ENCODE measurements at regions not wholly inside any gene's neighbourhood (a gene's known extent, or its start where the extent isn't known, plus 50 kb on each side); places are given as distances from the start of the nearest gene placed in this dataset.

GRCh38 chr9:117887941-117888340 lies 183.7 kb downstream of the TLR4 start:
- WGBS, 2 experiments (ENCODE audit: insufficient coverage in 2 of 2) = 63 to 100% methylated on average over 1 to 2 of the region's 3 CpGs
- Histone ChIP-seq H3K27ac (ENCODE audit: low read depth, low read length, severe bottlenecking) (no peak overlapping the region), H3K9me3 (ENCODE audit: control insufficient read depth, low read length) (no peaks in the 10 kb centered on the region), H3K36me3 (ENCODE audit: control insufficient read depth, insufficient read depth, low read length) (no peaks in the 10 kb centered on the region), H3K4me1 (ENCODE audit: control insufficient read depth, insufficient read depth, low read length, poor library complexity, severe bottlenecking) (no peaks in the 10 kb centered on the region), H3K4me3 (ENCODE audit: extremely low read depth, insufficient read depth, low read length, poor library complexity, severe bottlenecking) (no peak overlapping the region)

GRCh38 chr9:117903453-117903852 lies 199.2 kb downstream of the TLR4 start:
- H3K36me3 ChIP-seq (ENCODE audit: control insufficient read depth, insufficient read depth, low read length) = no peaks in the 10 kb centered on the region
- no peak overlapping the region for H3K27ac ChIP-seq (ENCODE audit: low read depth, low read length, severe bottlenecking)
- H3K9me3 ChIP-seq (ENCODE audit: control insufficient read depth, low read length) = no peaks in the 10 kb centered on the region
- no peak overlapping the region for H3K4me3 ChIP-seq (ENCODE audit: extremely low read depth, insufficient read depth, low read length, poor library complexity, severe bottlenecking)
- WGBS, 2 experiments (ENCODE audit: insufficient coverage in 2 of 2) = no CpG with 5 or more reads among the region's 1 CpG
- no peaks in the 10 kb centered on the region for H3K4me1 ChIP-seq (ENCODE audit: control insufficient read depth, insufficient read depth, low read length, poor library complexity, severe bottlenecking)

DNA sequence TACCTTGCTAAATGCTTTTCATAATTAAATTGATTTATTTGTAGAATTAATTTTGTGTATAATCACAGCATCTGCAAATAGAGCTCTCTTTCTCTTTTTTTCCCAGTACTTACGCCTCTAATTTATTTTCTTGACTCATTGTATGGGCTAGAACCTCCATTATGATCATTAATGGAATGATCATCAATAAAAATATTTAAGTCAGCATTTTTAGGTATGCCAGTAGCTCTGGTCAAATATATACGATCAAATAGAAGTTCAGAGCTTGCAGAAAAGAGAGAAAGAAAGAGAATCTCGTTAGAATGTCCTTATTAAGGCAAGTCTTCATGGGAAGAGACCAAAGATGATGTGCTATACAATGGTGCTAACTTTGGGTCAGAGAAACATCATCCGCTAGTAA lies 202.6 kb downstream of the TLR4 start:
- no peaks in the 10 kb centered on the region for H3K36me3 ChIP-seq (ENCODE audit: control insufficient read depth, insufficient read depth, low read length)
- H3K4me1 ChIP-seq (ENCODE audit: control insufficient read depth, insufficient read depth, low read length, poor library complexity, severe bottlenecking) = no peaks in the 10 kb centered on the region
- 78 to 92% methylated on average over 2 of the region's 4 CpGs for WGBS, 2 experiments (ENCODE audit: insufficient coverage in 2 of 2)

GRCh38 chr9:117907420-117907819 lies 203.2 kb downstream of the TLR4 start:
- Histone ChIP-seq H3K4me3 (ENCODE audit: extremely low read depth, insufficient read depth, low read length, poor library complexity, severe bottlenecking) (no peak overlapping the region), H3K9me3 (ENCODE audit: control insufficient read depth, low read length) (no peaks in the 10 kb centered on the region), H3K4me1 (ENCODE audit: control insufficient read depth, insufficient read depth, low read length, poor library complexity, severe bottlenecking) (no peaks in the 10 kb centered on the region), H3K36me3 (ENCODE audit: control insufficient read depth, insufficient read depth, low read length) (no peaks in the 10 kb centered on the region), H3K27ac (ENCODE audit: low read depth, low read length, severe bottlenecking) (no peak overlapping the region)
- WGBS, 2 experiments (ENCODE audit: insufficient coverage in 2 of 2) = 86 to 100% methylated on average over 1 of the region's 1 CpG

More for the DNA sequence above, 202.6 kb downstream of the TLR4 start:
- H3K27ac ChIP-seq (ENCODE audit: low read depth, low read length, severe bottlenecking) = no peak overlapping the region
- H3K4me3 ChIP-seq (ENCODE audit: extremely low read depth, insufficient read depth, low read length, poor library complexity, severe bottlenecking) = no peak overlapping the region
- no peaks in the 10 kb centered on the region for H3K9me3 ChIP-seq (ENCODE audit: control insufficient read depth, low read length)

- Histone ChIP-seq H3K36me3 (ENCODE audit: control insufficient read depth, insufficient read depth, low read length) (no peaks in the 10 kb centered on the region), H3K9me3 (ENCODE audit: control insufficient read depth, low read length) (no peaks in the 10 kb centered on the region), H3K27ac (ENCODE audit: low read depth, low read length, severe bottlenecking) (no peak overlapping the region), H3K4me1 (ENCODE audit: control insufficient read depth, insufficient read depth, low read length, poor library complexity, severe bottlenecking) (no peaks in the 10 kb centered on the region), H3K4me3 (ENCODE audit: extremely low read depth, insufficient read depth, low read length, poor library complexity, severe bottlenecking) (no peak overlapping the region)
- WGBS, 2 experiments (ENCODE audit: insufficient coverage in 2 of 2) = no CpG with 5 or more reads among the region's 2 CpGs
These were observed 212.1 kb downstream of the TLR4 start for GRCh38 chr9:117916291-117916690.

- Histone ChIP-seq H3K36me3 (ENCODE audit: control insufficient read depth, insufficient read depth, low read length) (no peaks in the 10 kb centered on the region), H3K4me3 (ENCODE audit: extremely low read depth, insufficient read depth, low read length, poor library complexity, severe bottlenecking) (no peak overlapping the region), H3K27ac (ENCODE audit: low read depth, low read length, severe bottlenecking) (no peak overlapping the region), H3K9me3 (ENCODE audit: control insufficient read depth, low read length) (no peaks in the 10 kb centered on the region), H3K4me1 (ENCODE audit: control insufficient read depth, insufficient read depth, low read length, poor library complexity, severe bottlenecking) (no peaks in the 10 kb centered on the region)
- 77 to 79% methylated on average over 3 to 6 of the region's 6 CpGs for WGBS, 2 experiments (ENCODE audit: insufficient coverage in 2 of 2)
These were observed 213.7 kb downstream of the TLR4 start for GRCh38 chr9:117917873-117918272.

GRCh38 chr9:117919538-117919937 lies 215.3 kb downstream of the TLR4 start:
- Histone ChIP-seq H3K4me1 (ENCODE audit: control insufficient read depth, insufficient read depth, low read length, poor library complexity, severe bottlenecking) (no peaks in the 10 kb centered on the region), H3K4me3 (ENCODE audit: extremely low read depth, insufficient read depth, low read length, poor library complexity, severe bottlenecking) (no peak overlapping the region), H3K27ac (ENCODE audit: low read depth, low read length, severe bottlenecking) (no peak overlapping the region), H3K36me3 (ENCODE audit: control insufficient read depth, insufficient read depth, low read length) (no peaks in the 10 kb centered on the region), H3K9me3 (ENCODE audit: control insufficient read depth, low read length) (no peaks in the 10 kb centered on the region)
- WGBS, 2 experiments (ENCODE audit: insufficient coverage in 2 of 2) = 100% methylated on average over 1 of the region's 3 CpGs; no CpG with 5 or more reads in 1 of the 2 experiments

GRCh38 chr9:117926031-117926658 lies 221.9 kb downstream of the TLR4 start:
- 80 to 93% methylated on average over 2 of the region's 5 CpGs for WGBS, 2 experiments (ENCODE audit: insufficient coverage in 2 of 2)
- Histone ChIP-seq H3K36me3 (ENCODE audit: control insufficient read depth, insufficient read depth, low read length) (no peaks in the 10 kb centered on the region), H3K4me1 (ENCODE audit: control insufficient read depth, insufficient read depth, low read length, poor library complexity, severe bottlenecking) (peaks cover 11% of the 10 kb centered on the region), H3K27ac (ENCODE audit: low read depth, low read length, severe bottlenecking) (no peak overlapping the region), H3K9me3 (ENCODE audit: control insufficient read depth, low read length) (no peaks in the 10 kb centered on the region), H3K4me3 (ENCODE audit: extremely low read depth, insufficient read depth, low read length, poor library complexity, severe bottlenecking) (no peak overlapping the region)

GRCh38 chr9:117927354-117927753 lies 223.2 kb downstream of the TLR4 start:
- 56 to 57% methylated on average over 3 of the region's 3 CpGs for WGBS, 2 experiments (ENCODE audit: insufficient coverage in 2 of 2)
- Histone ChIP-seq H3K27ac (ENCODE audit: low read depth, low read length, severe bottlenecking) (no peak overlapping the region), H3K4me3 (ENCODE audit: extremely low read depth, insufficient read depth, low read length, poor library complexity, severe bottlenecking) (no peak overlapping the region), H3K9me3 (ENCODE audit: control insufficient read depth, low read length) (no peaks in the 10 kb centered on the region), H3K36me3 (ENCODE audit: control insufficient read depth, insufficient read depth, low read length) (no peaks in the 10 kb centered on the region), H3K4me1 (ENCODE audit: control insufficient read depth, insufficient read depth, low read length, poor library complexity, severe bottlenecking) (peaks cover 11% of the 10 kb centered on the region)

- WGBS, 2 experiments (ENCODE audit: insufficient coverage in 2 of 2) = no CpG with 5 or more reads among the region's 1 CpG
- Histone ChIP-seq H3K4me1 (ENCODE audit: control insufficient read depth, insufficient read depth, low read length, poor library complexity, severe bottlenecking) (peaks cover 11% of the 10 kb centered on the region), H3K9me3 (ENCODE audit: control insufficient read depth, low read length) (no peaks in the 10 kb centered on the region), H3K4me3 (ENCODE audit: extremely low read depth, insufficient read depth, low read length, poor library complexity, severe bottlenecking) (no peak overlapping the region), H3K36me3 (ENCODE audit: control insufficient read depth, insufficient read depth, low read length) (no peaks in the 10 kb centered on the region), H3K27ac (ENCODE audit: low read depth, low read length, severe bottlenecking) (no peak overlapping the region)
These were observed 225.7 kb downstream of the TLR4 start for GRCh38 chr9:117929868-117930267.

- 80% methylated on average over 4 of the region's 4 CpGs; no CpG with 5 or more reads in 1 of the 2 experiments for WGBS, 2 experiments (ENCODE audit: insufficient coverage in 2 of 2)
- Histone ChIP-seq H3K4me1 (ENCODE audit: control insufficient read depth, insufficient read depth, low read length, poor library complexity, severe bottlenecking) (no peaks in the 10 kb centered on the region), H3K4me3 (ENCODE audit: extremely low read depth, insufficient read depth, low read length, poor library complexity, severe bottlenecking) (no peak overlapping the region), H3K9me3 (ENCODE audit: control insufficient read depth, low read length) (no peaks in the 10 kb centered on the region), H3K36me3 (ENCODE audit: control insufficient read depth, insufficient read depth, low read length) (no peaks in the 10 kb centered on the region), H3K27ac (ENCODE audit: low read depth, low read length, severe bottlenecking) (no peak overlapping the region)
These were observed 228.4 kb downstream of the TLR4 start for GRCh38 chr9:117932585-117932984.
